ENCODE measurements at regions not wholly inside any gene's neighbourhood (a gene's known extent, or its start where the extent isn't known, plus 50 kb on each side); places are given as distances from the start of the nearest gene placed in this dataset.

- H2AFZ ChIP-seq (ENCODE audit: low read length): no peak overlapping the region
- H3K36me3 ChIP-seq (ENCODE audit: insufficient read depth, low read length): no peaks in the 10 kb centered on the region
- H3K4me2 ChIP-seq (ENCODE audit: low read length): no peak overlapping the region
- H3K27ac ChIP-seq (ENCODE audit: low read depth, low read length, poor library complexity, severe bottlenecking): no peak overlapping the region
- no peaks in the 10 kb centered on the region for H3K79me2 ChIP-seq (ENCODE audit: insufficient read depth, low read length)
- no peak overlapping the region for H3K4me3 ChIP-seq (ENCODE audit: low read depth, low read length, poor library complexity, severe bottlenecking)
- no peaks in the 10 kb centered on the region for H3K27me3 ChIP-seq (ENCODE audit: insufficient read depth, low read length)
- H3K9me3 ChIP-seq (ENCODE audit: low read length): no peaks in the 10 kb centered on the region
- H3K4me1 ChIP-seq (ENCODE audit: insufficient read depth, low read length, severe bottlenecking): no peaks in the 10 kb centered on the region
- TF ChIP-seq, protein P1, sequence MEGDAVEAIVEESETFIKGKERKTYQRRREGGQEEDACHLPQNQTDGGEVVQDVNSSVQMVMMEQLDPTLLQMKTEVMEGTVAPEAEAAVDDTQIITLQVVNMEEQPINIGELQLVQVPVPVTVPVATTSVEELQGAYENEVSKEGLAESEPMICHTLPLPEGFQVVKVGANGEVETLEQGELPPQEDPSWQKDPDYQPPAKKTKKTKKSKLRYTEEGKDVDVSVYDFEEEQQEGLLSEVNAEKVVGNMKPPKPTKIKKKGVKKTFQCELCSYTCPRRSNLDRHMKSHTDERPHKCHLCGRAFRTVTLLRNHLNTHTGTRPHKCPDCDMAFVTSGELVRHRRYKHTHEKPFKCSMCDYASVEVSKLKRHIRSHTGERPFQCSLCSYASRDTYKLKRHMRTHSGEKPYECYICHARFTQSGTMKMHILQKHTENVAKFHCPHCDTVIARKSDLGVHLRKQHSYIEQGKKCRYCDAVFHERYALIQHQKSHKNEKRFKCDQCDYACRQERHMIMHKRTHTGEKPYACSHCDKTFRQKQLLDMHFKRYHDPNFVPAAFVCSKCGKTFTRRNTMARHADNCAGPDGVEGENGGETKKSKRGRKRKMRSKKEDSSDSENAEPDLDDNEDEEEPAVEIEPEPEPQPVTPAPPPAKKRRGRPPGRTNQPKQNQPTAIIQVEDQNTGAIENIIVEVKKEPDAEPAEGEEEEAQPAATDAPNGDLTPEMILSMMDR (IDR thresholded peaks at IDR 0.05; ENCODE audit: low read length): no peak
- no peak for TF ChIP-seq EZH2 (IDR thresholded peaks at IDR 0.05; ENCODE audit: borderline replicate concordance, low read length)
- no peaks in the 10 kb centered on the region for H3K9me2 ChIP-seq (ENCODE audit: low read depth, low read length)
- H3F3A ChIP-seq (ENCODE audit: insufficient read depth, low read length): no peaks in the 10 kb centered on the region
- H3K9ac ChIP-seq (ENCODE audit: low read length): no peak overlapping the region
- no peaks in the 10 kb centered on the region for H4K20me1 ChIP-seq (ENCODE audit: insufficient read depth, low read length)
Measured at GRCh38 chr13:84366506-84366905, 484.2 kb upstream of the SLITRK1 start.

DNA sequence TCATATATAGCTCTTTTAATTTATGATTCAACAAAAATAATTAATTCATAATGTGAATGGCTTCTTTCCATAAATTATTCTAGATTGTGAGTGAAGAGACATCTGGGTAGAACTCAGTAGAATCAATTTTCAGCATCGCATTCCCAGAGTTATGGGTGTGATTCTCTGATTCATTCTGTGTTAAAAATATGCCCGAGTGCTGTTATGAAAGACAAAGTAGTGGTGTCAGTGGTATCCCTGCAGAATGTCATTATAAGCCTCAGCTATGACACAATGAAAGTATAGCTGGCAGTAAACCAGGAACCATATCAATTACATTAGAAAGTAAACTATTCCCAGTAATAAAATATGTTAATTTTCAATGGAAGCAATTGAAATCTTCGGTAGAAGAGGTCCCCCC is 480.5 kb upstream of the SLITRK1 start:
- Histone ChIP-seq H3F3A (ENCODE audit: insufficient read depth, low read length) (no peaks in the 10 kb centered on the region), H3K4me1 (ENCODE audit: insufficient read depth, low read length, severe bottlenecking) (no peaks in the 10 kb centered on the region), H3K9ac (ENCODE audit: low read length) (no peak overlapping the region), H3K79me2 (ENCODE audit: insufficient read depth, low read length) (no peaks in the 10 kb centered on the region), H3K27ac (ENCODE audit: low read depth, low read length, poor library complexity, severe bottlenecking) (no peak overlapping the region), H4K20me1 (ENCODE audit: insufficient read depth, low read length) (no peaks in the 10 kb centered on the region), H3K9me3 (ENCODE audit: low read length) (no peaks in the 10 kb centered on the region), H3K4me2 (ENCODE audit: low read length) (no peak overlapping the region), H3K27me3 (ENCODE audit: insufficient read depth, low read length) (no peaks in the 10 kb centered on the region), H3K4me3 (ENCODE audit: low read depth, low read length, poor library complexity, severe bottlenecking) (no peak overlapping the region), H3K36me3 (ENCODE audit: insufficient read depth, low read length) (no peaks in the 10 kb centered on the region), H2AFZ (ENCODE audit: low read length) (no peak overlapping the region), H3K9me2 (ENCODE audit: low read depth, low read length) (no peaks in the 10 kb centered on the region)
- TF ChIP-seq, protein P1 (IDR thresholded peaks at IDR 0.05; ENCODE audit: low read length): no peak
- TF ChIP-seq EZH2 (IDR thresholded peaks at IDR 0.05; ENCODE audit: borderline replicate concordance, low read length): no peak

- no peak overlapping the region for H3K27ac ChIP-seq (ENCODE audit: low read depth, low read length, poor library complexity, severe bottlenecking)
Measured at GRCh38 chr13:84360822-84361221, 478.5 kb upstream of the SLITRK1 start.

More at GRCh38 chr13:84360822-84361221, 478.5 kb upstream of the SLITRK1 start:
- H3K27me3 ChIP-seq (ENCODE audit: insufficient read depth, low read length): no peaks in the 10 kb centered on the region
- H3F3A ChIP-seq (ENCODE audit: insufficient read depth, low read length): no peaks in the 10 kb centered on the region
- no peak overlapping the region for H3K9ac ChIP-seq (ENCODE audit: low read length)
- H3K79me2 ChIP-seq (ENCODE audit: insufficient read depth, low read length): no peaks in the 10 kb centered on the region
- H3K9me2 ChIP-seq (ENCODE audit: low read depth, low read length): no peaks in the 10 kb centered on the region
- no peaks in the 10 kb centered on the region for H3K4me1 ChIP-seq (ENCODE audit: insufficient read depth, low read length, severe bottlenecking)
- H3K9me3 ChIP-seq (ENCODE audit: low read length): no peaks in the 10 kb centered on the region
- TF ChIP-seq, protein P1 (IDR thresholded peaks at IDR 0.05; ENCODE audit: low read length): no peak
- no peak for TF ChIP-seq EZH2 (IDR thresholded peaks at IDR 0.05; ENCODE audit: borderline replicate concordance, low read length)
- no peak overlapping the region for H3K4me3 ChIP-seq (ENCODE audit: low read depth, low read length, poor library complexity, severe bottlenecking)
- H4K20me1 ChIP-seq (ENCODE audit: insufficient read depth, low read length): no peaks in the 10 kb centered on the region
- no peaks in the 10 kb centered on the region for H3K36me3 ChIP-seq (ENCODE audit: insufficient read depth, low read length)
- H2AFZ ChIP-seq (ENCODE audit: low read length): no peak overlapping the region
- H3K4me2 ChIP-seq (ENCODE audit: low read length): no peak overlapping the region
